ENCODE measurements at regions not wholly inside any gene's neighbourhood (a gene's known extent, or its start where the extent isn't known, plus 50 kb on each side); places are given as distances from the start of the nearest gene placed in this dataset.
"Not testable (repeated sequence)": the region's sequence is repeated elsewhere in the genome, so short reads cannot be mapped to it uniquely, and the experiment has no call there.

DNA sequence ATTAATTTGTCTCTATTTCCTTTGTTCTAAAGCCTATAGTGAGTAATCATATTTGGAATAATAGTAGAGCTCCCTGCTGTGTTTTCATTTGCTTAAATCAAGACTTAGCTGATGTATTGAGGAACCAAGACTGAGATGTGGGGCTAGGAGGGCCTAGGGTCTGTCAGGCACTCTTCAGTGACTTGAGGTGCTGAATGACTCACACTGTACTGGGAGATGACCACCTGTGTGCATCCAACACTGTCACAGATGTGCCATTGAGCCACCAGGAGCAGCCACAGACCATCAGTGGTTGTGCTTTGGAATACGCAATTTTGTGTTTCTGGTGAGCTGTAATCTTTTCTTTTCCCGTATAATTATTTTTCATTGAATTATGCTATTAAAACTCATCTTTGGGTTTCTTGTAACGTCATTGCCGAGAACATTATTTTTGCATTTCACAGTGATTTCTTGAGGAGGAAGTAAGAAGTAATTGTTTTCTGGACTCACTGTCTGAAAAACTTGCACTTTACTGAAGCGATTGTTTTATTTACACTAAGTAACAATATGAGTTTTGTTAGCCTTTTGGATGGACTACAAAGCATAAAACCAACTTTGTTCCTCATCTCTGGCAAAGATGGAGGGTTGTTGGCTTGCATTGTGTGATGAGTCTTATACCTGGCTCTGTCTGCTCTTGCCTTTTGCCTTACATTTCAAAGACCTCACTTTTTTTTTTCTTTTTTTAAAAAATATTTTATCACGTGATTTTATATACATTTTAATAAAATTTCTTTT lies 872.2 kb upstream of the TPTE start:
- H3K27ac ChIP-seq (ENCODE audit: extremely low read depth, low read depth, low read length); CTCF ChIA-PET; H3K9me3 ChIP-seq (ENCODE audit: control insufficient read depth, insufficient read depth, low read depth, low read length); H3K36me3 ChIP-seq (ENCODE audit: control insufficient read depth in 2 of 2, insufficient read depth in 1 of 2, low read length in 2 of 2); POLR2A ChIA-PET; H3K4me3 ChIP-seq (ENCODE audit: low read depth, low read length); H3K4me1 ChIP-seq (ENCODE audit: control insufficient read depth, insufficient read depth, low read length): not testable (repeated sequence)

DNA sequence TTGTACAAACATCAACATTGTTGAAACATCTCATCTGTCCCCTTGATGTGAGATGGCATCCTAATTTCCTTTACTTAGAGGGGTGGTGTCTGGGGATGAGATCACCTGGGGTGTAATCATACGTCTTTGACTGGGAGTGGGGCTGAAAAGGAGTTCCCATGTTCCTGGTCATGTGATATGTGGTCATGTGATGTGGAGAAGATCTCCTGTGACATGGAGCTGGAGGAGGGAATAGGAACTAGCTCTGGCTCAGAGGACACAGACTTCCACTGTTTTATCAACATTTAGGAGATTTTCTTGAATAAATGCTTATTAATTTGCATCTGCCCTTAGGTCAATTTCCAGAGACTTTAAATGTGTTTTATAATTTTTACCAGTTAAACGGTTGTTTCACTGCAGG lies 868.6 kb upstream of the TPTE start:
- H3K9me3 ChIP-seq (ENCODE audit: control insufficient read depth, insufficient read depth, low read depth, low read length); H3K27ac ChIP-seq (ENCODE audit: extremely low read depth, low read depth, low read length); H3K4me3 ChIP-seq (ENCODE audit: low read depth, low read length); H3K4me1 ChIP-seq (ENCODE audit: control insufficient read depth, insufficient read depth, low read length); CTCF ChIA-PET; POLR2A ChIA-PET; H3K36me3 ChIP-seq (ENCODE audit: control insufficient read depth in 2 of 2, insufficient read depth in 1 of 2, low read length in 2 of 2): not testable (repeated sequence)

DNA sequence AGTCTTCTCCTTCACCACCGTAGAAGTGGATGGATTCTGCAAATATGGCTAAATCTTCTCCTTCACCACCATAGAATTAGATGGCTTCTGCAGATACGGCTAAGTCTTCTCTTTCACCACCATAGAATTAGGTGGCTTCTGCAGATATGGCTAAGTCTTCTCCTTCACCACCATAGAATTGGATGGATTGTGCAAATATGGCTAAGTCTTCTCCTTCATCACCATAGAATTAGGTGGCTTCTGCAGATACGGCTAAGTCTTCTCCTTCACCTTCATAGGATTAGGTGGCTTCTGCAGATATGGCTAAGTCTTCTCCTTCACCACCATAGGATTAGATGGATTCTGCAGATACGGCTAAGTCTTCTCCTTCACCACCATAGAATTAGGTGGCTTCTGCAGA lies 866.2 kb upstream of the TPTE start:
- H3K36me3 ChIP-seq (ENCODE audit: control insufficient read depth in 2 of 2, insufficient read depth in 1 of 2, low read length in 2 of 2); CTCF ChIA-PET; H3K9me3 ChIP-seq (ENCODE audit: control insufficient read depth, insufficient read depth, low read depth, low read length); H3K4me1 ChIP-seq (ENCODE audit: control insufficient read depth, insufficient read depth, low read length); POLR2A ChIA-PET; H3K27ac ChIP-seq (ENCODE audit: extremely low read depth, low read depth, low read length); H3K4me3 ChIP-seq (ENCODE audit: low read depth, low read length): not testable (repeated sequence)

DNA sequence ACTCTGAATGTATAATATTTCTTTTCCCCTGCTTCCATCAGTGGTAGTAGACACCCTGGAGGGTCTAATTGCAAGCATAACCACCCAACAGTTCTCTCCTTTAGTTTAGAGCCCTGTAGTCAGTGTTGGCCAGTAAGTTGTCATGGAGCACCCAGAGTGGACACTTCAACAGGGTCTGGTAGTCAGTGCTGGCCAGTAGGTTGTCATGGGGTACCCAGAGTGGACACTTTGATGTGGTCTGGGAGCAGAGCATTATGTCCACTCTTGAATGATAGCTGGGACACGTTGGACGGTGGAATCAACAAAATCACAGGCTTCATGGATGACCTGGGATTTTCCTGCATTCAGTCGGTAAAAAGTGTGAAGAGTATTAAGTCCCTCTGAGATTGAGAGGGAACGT lies 864.9 kb upstream of the TPTE start:
- H3K4me3 ChIP-seq (ENCODE audit: low read depth, low read length); H3K9me3 ChIP-seq (ENCODE audit: control insufficient read depth, insufficient read depth, low read depth, low read length); CTCF ChIA-PET; POLR2A ChIA-PET; H3K27ac ChIP-seq (ENCODE audit: extremely low read depth, low read depth, low read length); H3K4me1 ChIP-seq (ENCODE audit: control insufficient read depth, insufficient read depth, low read length); H3K36me3 ChIP-seq (ENCODE audit: control insufficient read depth in 2 of 2, insufficient read depth in 1 of 2, low read length in 2 of 2): not testable (repeated sequence)

DNA sequence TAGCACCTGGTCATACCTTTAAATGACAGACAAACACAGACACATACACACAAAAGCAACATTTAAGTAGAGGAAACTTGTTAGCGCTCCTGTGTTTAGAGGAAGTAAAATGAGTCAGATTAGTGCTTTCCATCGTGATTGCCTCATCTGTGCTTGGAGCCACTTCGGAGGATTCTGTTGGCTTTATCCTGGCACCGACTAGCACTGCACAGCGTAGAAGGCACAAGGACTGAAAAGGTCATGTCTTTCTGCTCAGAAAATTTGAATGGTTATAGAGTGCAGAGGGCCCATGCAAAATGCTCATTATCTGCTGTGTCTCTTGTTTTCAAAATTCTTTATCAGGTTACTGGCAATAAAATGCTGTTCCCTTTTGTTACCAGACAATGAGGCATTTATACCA lies 863.6 kb upstream of the TPTE start:
- H3K4me1 ChIP-seq (ENCODE audit: control insufficient read depth, insufficient read depth, low read length); CTCF ChIA-PET; H3K9me3 ChIP-seq (ENCODE audit: control insufficient read depth, insufficient read depth, low read depth, low read length); H3K27ac ChIP-seq (ENCODE audit: extremely low read depth, low read depth, low read length); H3K4me3 ChIP-seq (ENCODE audit: low read depth, low read length); H3K36me3 ChIP-seq (ENCODE audit: control insufficient read depth in 2 of 2, insufficient read depth in 1 of 2, low read length in 2 of 2); POLR2A ChIA-PET: not testable (repeated sequence)

DNA sequence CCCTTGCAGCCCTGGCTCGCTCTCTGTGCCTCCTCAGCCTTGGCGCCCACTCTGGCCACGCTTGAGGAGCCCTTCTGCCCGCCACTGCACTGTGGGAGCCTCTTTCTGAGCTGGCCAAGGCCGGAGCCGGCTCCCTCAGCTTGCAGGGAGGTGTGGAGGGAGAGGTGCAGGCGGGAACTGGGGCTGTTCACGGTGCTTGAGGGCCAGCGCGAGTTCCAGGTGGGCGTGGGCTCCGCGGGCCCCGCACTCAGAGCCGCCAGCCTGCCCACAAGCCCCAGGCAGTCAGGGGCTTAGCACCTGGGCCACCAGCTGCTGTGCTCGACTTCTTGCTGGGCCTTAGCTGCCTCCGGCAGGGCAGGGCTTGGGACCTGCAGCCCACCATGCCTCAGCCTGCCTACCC lies 861.5 kb upstream of the TPTE start:
- H3K4me3 ChIP-seq (ENCODE audit: low read depth, low read length); H3K9me3 ChIP-seq (ENCODE audit: control insufficient read depth, insufficient read depth, low read depth, low read length); POLR2A ChIA-PET; H3K27ac ChIP-seq (ENCODE audit: extremely low read depth, low read depth, low read length); CTCF ChIA-PET; H3K4me1 ChIP-seq (ENCODE audit: control insufficient read depth, insufficient read depth, low read length); H3K36me3 ChIP-seq (ENCODE audit: control insufficient read depth in 2 of 2, insufficient read depth in 1 of 2, low read length in 2 of 2): not testable (repeated sequence)

DNA sequence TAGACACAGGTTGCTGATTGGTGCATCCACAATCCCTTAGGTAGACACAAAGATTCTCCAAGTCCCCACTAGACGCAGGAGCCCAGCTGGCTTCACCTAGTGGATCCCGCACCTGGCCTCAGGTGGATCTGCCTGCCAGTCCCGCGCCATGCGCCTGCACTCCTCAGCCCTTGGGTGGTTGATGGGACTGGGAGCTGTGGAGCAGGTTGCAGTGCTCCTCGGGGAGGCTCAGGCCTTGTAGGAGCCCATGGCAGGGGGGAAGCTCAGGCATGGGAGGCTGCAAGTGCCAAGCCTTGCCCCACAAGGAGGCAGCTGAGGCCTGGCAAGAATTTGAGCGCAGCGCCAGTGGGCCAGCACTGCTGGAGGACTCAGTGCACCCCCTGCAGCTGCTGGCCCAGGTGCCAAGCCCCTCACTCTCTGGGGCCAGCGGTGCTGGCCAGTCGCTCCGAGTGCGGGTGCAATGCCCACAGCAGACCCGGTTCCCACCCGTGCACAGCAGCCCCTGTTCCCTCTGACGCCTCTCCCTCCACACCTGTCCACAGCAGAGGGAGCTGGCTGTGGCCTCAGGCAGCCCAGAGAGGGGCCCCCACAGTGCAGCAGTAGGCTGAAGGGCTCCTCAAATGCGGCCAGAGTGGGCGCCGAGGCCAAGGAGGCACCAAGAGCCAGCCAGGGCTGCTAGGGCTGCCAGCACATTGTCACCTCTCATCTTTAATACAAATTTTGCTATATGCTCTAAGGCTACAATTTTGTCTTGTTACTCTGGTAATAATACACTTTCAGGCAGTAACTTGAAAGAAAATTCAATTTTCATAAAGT lies 857.3 kb upstream of the TPTE start:
- H3K4me1 ChIP-seq (ENCODE audit: control insufficient read depth, insufficient read depth, low read length); POLR2A ChIA-PET; CTCF ChIA-PET; H3K27ac ChIP-seq (ENCODE audit: extremely low read depth, low read depth, low read length); H3K36me3 ChIP-seq (ENCODE audit: control insufficient read depth in 2 of 2, insufficient read depth in 1 of 2, low read length in 2 of 2); H3K4me3 ChIP-seq (ENCODE audit: low read depth, low read length); H3K9me3 ChIP-seq (ENCODE audit: control insufficient read depth, insufficient read depth, low read depth, low read length): not testable (repeated sequence)

DNA sequence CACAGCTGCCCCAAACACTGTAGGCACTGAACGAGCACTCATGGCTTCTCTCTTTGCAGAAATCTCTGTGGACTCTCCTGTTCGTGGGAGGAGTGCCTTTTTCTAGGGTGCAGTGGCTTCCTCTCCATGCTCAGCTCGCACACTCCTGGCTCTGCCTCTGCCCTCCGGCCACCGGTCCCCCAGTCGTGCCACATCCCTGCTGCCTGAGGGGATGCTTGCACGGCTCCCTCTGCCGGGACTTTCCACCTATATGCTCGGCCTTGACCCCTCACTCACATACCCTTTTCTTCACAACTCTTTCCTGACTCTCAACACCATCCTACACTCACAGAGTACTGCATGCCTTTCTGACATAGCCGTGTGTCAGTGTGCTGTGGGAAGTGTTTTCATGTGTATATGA lies 845.6 kb upstream of the TPTE start:
- H3K4me1 ChIP-seq (ENCODE audit: control insufficient read depth, insufficient read depth, low read length); H3K4me3 ChIP-seq (ENCODE audit: low read depth, low read length); H3K27ac ChIP-seq (ENCODE audit: extremely low read depth, low read depth, low read length); H3K36me3 ChIP-seq (ENCODE audit: control insufficient read depth in 2 of 2, insufficient read depth in 1 of 2, low read length in 2 of 2); CTCF ChIA-PET; H3K9me3 ChIP-seq (ENCODE audit: control insufficient read depth, insufficient read depth, low read depth, low read length); POLR2A ChIA-PET: not testable (repeated sequence)

DNA sequence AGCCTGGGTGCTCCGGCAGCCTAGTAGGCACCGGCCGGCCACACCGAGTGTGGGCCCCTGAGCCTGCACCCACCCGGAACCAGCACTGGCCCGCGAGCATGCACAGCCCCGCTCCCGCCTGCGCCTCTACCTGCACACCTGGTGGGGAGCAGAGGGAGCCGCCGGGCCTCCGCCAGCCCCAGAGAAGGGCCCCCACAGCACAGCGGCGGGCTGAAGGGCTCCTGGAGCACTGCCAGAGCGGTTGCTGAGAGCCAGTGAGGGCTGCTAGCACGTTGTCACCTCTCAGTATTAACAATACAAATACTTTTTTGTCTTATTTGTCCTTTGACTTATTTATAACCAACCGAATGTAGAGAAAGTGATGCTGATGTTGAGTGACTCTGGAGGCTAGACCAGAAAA lies 842.4 kb upstream of the TPTE start:
- H3K4me3 ChIP-seq (ENCODE audit: low read depth, low read length); H3K4me1 ChIP-seq (ENCODE audit: control insufficient read depth, insufficient read depth, low read length); POLR2A ChIA-PET; CTCF ChIA-PET; H3K36me3 ChIP-seq (ENCODE audit: control insufficient read depth in 2 of 2, insufficient read depth in 1 of 2, low read length in 2 of 2); H3K27ac ChIP-seq (ENCODE audit: extremely low read depth, low read depth, low read length); H3K9me3 ChIP-seq (ENCODE audit: control insufficient read depth, insufficient read depth, low read depth, low read length): not testable (repeated sequence)

DNA sequence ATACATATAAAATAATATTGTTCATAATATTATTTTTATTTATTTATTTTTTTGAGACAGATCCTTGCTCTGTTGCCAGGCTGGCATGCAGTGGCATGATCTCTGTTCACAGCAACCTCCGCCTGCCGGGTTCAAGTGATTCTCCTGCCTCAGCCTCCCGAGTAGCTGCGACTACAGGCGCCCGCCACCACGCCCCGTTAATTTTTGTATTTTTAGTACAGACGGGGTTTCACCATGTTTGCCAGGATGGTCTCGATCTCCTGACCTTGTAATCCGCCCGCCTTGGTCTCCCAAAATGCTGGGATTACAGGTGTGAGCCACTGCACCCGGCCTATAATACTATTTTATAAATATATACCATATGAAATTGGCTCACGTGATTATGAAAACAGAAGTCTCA lies 832.4 kb upstream of the TPTE start:
- H3K36me3 ChIP-seq (ENCODE audit: control insufficient read depth in 2 of 2, insufficient read depth in 1 of 2, low read length in 2 of 2); H3K4me1 ChIP-seq (ENCODE audit: control insufficient read depth, insufficient read depth, low read length); H3K9me3 ChIP-seq (ENCODE audit: control insufficient read depth, insufficient read depth, low read depth, low read length); H3K4me3 ChIP-seq (ENCODE audit: low read depth, low read length); H3K27ac ChIP-seq (ENCODE audit: extremely low read depth, low read depth, low read length); CTCF ChIA-PET; POLR2A ChIA-PET: not testable (repeated sequence)

DNA sequence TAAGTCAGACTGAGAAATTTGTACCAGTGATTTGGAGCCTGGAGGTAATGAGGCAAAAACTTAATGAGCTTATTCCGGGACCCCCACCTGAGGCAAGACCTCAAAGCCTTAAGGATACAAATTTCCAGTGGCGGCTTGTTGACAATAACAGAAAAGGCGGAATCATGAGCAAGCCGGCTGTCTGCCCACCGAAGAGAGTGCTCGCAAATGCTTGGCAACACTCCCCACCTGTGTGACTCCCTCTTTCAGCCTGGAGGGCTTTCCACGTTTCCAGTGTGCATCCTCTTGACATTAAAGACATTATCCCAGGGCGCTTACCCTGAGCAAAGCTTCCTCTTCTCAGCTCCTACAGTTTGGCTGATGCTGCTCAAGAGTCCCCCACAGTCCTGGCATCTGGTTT lies 830.4 kb upstream of the TPTE start:
- H3K27ac ChIP-seq (ENCODE audit: extremely low read depth, low read depth, low read length); CTCF ChIA-PET; H3K4me3 ChIP-seq (ENCODE audit: low read depth, low read length); H3K4me1 ChIP-seq (ENCODE audit: control insufficient read depth, insufficient read depth, low read length); POLR2A ChIA-PET; H3K36me3 ChIP-seq (ENCODE audit: control insufficient read depth in 2 of 2, insufficient read depth in 1 of 2, low read length in 2 of 2); H3K9me3 ChIP-seq (ENCODE audit: control insufficient read depth, insufficient read depth, low read depth, low read length): not testable (repeated sequence)
